Osteocyte (in vitro differentiated cells): ENCODE measurements at regions not wholly inside any gene's neighbourhood (a gene's known extent, or its start where the extent isn't known, plus 50 kb on each side); places are given as distances from the start of the nearest gene placed in this dataset.

ENCODE experiments used
- DNase-seq: peaks from one replicate; pipeline ENCODE4 v3.0.0; 2021; ENCODE audit warnings: mixed read lengths; ENCODE audit not compliant: unreplicated experiment; ENCODE audit errors: extremely low spot score
- H3K27ac Mint-ChIP-seq: one replicate; pipeline ENCODE4 v1.8.0; 2021; ENCODE audit warnings: mild to moderate bottlenecking, mixed read lengths; ENCODE audit not compliant: unreplicated experiment
- H3K27me3 Mint-ChIP-seq: one replicate; pipeline ENCODE4 v1.8.0; 2021; ENCODE audit warnings: mixed read lengths; ENCODE audit not compliant: unreplicated experiment
- H3K36me3 Mint-ChIP-seq: one replicate; pipeline ENCODE4 v1.8.0; 2021; ENCODE audit warnings: mixed read lengths; ENCODE audit not compliant: unreplicated experiment
- H3K4me1 Mint-ChIP-seq: one replicate; pipeline ENCODE4 v1.8.0; 2021; ENCODE audit warnings: mixed read lengths; ENCODE audit not compliant: unreplicated experiment
- H3K4me3 Mint-ChIP-seq: one replicate; pipeline ENCODE4 v1.8.0; 2021; ENCODE audit warnings: mild to moderate bottlenecking, moderate library complexity, mixed read lengths; ENCODE audit not compliant: unreplicated experiment
- H3K9me3 Mint-ChIP-seq: one replicate; pipeline ENCODE4 v1.8.0; 2021; ENCODE audit warnings: mixed read lengths; ENCODE audit not compliant: unreplicated experiment
- TF ChIP-seq, protein P1 (sequence below): fragments of 200-600 bp; sonication (generic); IDR thresholded peaks from 2 replicates; pipeline ENCODE4 v1.5.0; 2021; ENCODE audit warnings: antibody characterized with exemption, mild to moderate bottlenecking, moderate library complexity

DNA sequence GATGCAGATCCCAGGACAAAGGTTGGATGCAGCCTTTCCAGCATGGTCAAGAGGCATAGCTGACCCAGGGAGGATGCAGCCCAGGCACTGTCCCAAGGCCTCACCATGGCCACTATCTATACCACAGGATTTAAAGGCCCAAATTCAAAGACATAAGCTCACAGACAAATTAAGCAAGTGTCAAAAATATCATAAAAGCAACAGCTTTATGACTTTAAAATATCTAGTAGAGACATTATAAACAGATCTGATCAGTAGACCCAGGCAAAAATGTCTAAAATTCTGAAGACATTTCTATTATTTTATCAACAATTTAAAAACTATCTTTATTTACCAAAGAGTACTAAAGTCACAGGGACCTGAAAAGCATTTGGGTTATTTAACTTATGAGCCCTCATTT, 373.5 kb downstream of the CDC5L start:
- no peak overlapping the region for H3K4me3 Mint-ChIP-seq
- H3K4me1 Mint-ChIP-seq = no peaks in the 10 kb centered on the region
- DNase-seq = no peak
- no peak overlapping the region for H3K27ac Mint-ChIP-seq
- peaks cover 7% of the 10 kb centered on the region for H3K27me3 Mint-ChIP-seq
- H3K9me3 Mint-ChIP-seq = peaks cover 5% of the 10 kb centered on the region
- peaks cover 9% of the 10 kb centered on the region for H3K36me3 Mint-ChIP-seq
- TF ChIP-seq, protein P1, sequence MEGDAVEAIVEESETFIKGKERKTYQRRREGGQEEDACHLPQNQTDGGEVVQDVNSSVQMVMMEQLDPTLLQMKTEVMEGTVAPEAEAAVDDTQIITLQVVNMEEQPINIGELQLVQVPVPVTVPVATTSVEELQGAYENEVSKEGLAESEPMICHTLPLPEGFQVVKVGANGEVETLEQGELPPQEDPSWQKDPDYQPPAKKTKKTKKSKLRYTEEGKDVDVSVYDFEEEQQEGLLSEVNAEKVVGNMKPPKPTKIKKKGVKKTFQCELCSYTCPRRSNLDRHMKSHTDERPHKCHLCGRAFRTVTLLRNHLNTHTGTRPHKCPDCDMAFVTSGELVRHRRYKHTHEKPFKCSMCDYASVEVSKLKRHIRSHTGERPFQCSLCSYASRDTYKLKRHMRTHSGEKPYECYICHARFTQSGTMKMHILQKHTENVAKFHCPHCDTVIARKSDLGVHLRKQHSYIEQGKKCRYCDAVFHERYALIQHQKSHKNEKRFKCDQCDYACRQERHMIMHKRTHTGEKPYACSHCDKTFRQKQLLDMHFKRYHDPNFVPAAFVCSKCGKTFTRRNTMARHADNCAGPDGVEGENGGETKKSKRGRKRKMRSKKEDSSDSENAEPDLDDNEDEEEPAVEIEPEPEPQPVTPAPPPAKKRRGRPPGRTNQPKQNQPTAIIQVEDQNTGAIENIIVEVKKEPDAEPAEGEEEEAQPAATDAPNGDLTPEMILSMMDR = no peak

DNA sequence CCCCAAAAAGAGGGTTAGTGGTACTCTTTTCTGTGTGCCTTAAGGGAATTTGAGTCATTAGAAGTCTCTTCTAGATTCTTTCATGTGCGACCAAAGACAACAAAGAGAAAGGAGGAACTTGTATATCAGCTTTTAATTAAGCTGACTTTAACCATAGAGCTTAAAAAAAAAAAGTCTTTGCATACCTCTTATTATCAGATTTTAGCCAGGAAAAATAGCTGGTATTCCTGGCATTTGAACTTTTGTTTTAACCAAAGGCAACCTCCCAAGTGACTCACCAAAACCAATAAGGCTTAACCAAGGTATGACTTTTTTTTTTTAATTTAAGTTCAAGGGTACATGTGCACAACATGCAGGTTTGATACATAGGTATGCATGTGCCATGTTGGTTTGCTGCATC, 375.0 kb downstream of the CDC5L start:
- Mint-ChIP-seq H3K36me3 (peaks cover 9% of the 10 kb centered on the region), H3K4me1 (no peaks in the 10 kb centered on the region), H3K9me3 (peaks cover 5% of the 10 kb centered on the region), H3K4me3 (no peak overlapping the region), H3K27ac (no peak overlapping the region), H3K27me3 (peaks cover 10% of the 10 kb centered on the region)
- TF ChIP-seq, protein P1 = no peak
- DNase-seq = no peak

DNA sequence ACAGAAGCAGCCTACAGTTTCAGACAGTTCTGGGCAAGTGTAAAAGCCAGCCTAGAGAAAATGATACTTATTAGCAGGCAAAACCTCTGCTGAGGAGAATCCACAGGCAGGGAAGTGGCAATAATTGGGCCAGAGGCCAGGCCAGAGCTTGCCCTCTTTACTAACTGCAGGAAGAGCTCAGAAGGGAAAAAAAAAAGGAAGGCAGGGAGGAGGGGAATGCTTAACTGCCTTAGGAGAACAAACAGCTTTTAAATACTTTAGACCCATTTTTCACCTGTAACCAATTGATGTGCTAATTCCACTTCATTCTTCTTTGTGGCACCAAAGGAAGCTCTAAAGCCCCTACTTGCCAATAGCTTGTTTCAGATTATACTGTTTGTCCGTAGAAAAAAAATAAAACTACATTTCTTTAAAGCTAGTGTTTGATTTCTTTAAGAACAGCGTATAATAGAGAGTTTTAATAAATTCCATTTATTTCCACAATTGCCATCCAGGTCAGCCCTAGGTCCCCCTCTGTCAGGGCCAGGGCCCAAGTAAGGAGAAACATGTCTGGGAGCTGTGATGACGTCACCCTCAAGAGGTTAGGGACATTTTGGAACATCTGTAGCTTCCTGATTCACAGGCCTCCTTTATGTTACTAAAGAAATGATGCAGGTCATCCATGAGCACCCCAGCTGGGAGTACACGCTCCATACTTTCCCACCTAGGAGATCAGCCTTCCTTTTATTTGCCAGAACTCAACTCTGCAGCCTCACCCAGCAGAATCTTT, 384.3 kb downstream of the CDC5L start:
- H3K27me3 Mint-ChIP-seq = peaks cover 2% of the 10 kb centered on the region

GRCh38 chr6:44772838-44773237, 385.3 kb downstream of the CDC5L start:
- DNase-seq = no peak
- H3K27ac Mint-ChIP-seq = no peak overlapping the region

More for the DNA sequence above, 384.3 kb downstream of the CDC5L start:
- no peak overlapping the region for H3K27ac Mint-ChIP-seq
- TF ChIP-seq, protein P1 = no peak
- H3K9me3 Mint-ChIP-seq = peaks cover 13% of the 10 kb centered on the region
- no peak for DNase-seq
- no peaks in the 10 kb centered on the region for H3K36me3 Mint-ChIP-seq
- H3K4me3 Mint-ChIP-seq = no peak overlapping the region
- peaks cover 10% of the 10 kb centered on the region for H3K4me1 Mint-ChIP-seq

DNA sequence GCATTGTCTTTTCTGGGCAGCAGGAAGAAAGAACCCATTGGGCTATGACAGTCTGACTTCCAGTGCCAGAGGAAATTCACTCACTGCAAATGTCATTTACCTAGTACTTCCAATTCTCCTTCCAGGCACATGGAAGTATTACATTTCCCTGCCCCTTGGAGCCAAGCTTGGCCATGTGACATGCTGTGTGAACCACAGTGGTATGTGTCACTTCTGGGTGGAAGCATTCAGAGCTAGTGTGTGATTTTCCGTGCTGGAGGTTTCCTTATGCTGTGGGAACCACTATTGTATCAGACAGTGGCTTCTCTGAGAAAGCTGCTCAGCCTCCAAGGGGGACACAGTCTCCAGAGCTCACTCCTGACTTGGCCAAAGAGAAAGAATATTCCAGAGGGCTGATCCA, 387.6 kb downstream of the CDC5L start:
- Mint-ChIP-seq H3K36me3 (no peaks in the 10 kb centered on the region), H3K9me3 (peaks cover 13% of the 10 kb centered on the region), H3K27ac (no peak overlapping the region), H3K4me3 (no peak overlapping the region), H3K27me3 (peaks cover 2% of the 10 kb centered on the region), H3K4me1 (no peaks in the 10 kb centered on the region)
- TF ChIP-seq, protein P1 = no peak
- no peak for DNase-seq

More at GRCh38 chr6:44772838-44773237, 385.3 kb downstream of the CDC5L start:
- TF ChIP-seq, protein P1 = no peak
- Mint-ChIP-seq H3K4me3 (no peak overlapping the region), H3K9me3 (peaks cover 13% of the 10 kb centered on the region), H3K36me3 (no peaks in the 10 kb centered on the region), H3K4me1 (peaks cover 9% of the 10 kb centered on the region), H3K27me3 (peaks cover 2% of the 10 kb centered on the region)
